Karpas-422 (cell line): ENCODE measurements at regions not wholly inside any gene's neighbourhood (a gene's known extent, or its start where the extent isn't known, plus 50 kb on each side); places are given as distances from the start of the nearest gene placed in this dataset.

Experiments
- DNase-seq: peaks from one replicate; pipeline ENCODE4 v3.0.0-alpha.2; 2015
- H2AFZ ChIP-seq: fragments of 200-600 bp; sonication (generic); 2 replicates; pipeline ENCODE4 v1.6.1; 2014; ENCODE audit warnings: antibody characterized with exemption, low read length, mixed read lengths
- H3K27ac ChIP-seq: fragments of 200-600 bp; sonication (generic); 2 replicates; pipeline ENCODE4 v1.5.1; 2014; ENCODE audit warnings: mild to moderate bottlenecking, low read length, moderate library complexity
- H3K27me3 ChIP-seq: fragments of 200-600 bp; sonication (generic); 2 replicates; pipeline ENCODE4 v1.6.1; 2014; ENCODE audit warnings: low read length, mixed read lengths
- H3K36me3 ChIP-seq: fragments of 200-600 bp; sonication (generic); 2 replicates; pipeline ENCODE4 v1.6.1; 2014; ENCODE audit warnings: low read length, mixed read lengths; ENCODE audit not compliant: insufficient read depth
- H3K4me1 ChIP-seq: fragments of 200-600 bp; sonication (generic); 2 replicates; pipeline ENCODE4 v1.6.1; 2014; ENCODE audit warnings: mild to moderate bottlenecking, low read length, mixed read lengths
- H3K4me2 ChIP-seq: fragments of 200-600 bp; sonication (generic); 2 replicates; pipeline ENCODE4 v1.6.1; 2014; ENCODE audit warnings: low read length, low read depth, mild to moderate bottlenecking; ENCODE audit not compliant: poor library complexity, severe bottlenecking
- H3K4me3 ChIP-seq: fragments of 200-600 bp; sonication (generic); 2 replicates; pipeline ENCODE4 v1.5.1; 2014; ENCODE audit warnings: mild to moderate bottlenecking, antibody characterized with exemption, low read length, mixed read lengths
- H3K79me2 ChIP-seq: fragments of 200-600 bp; sonication (generic); 2 replicates; pipeline ENCODE4 v1.6.1; 2014; ENCODE audit warnings: mild to moderate bottlenecking, low read length, mixed read lengths
- H3K9ac ChIP-seq: fragments of 200-600 bp; sonication (generic); 2 replicates; pipeline ENCODE4 v1.6.0; 2014; ENCODE audit warnings: low read length
- H3K9me2 ChIP-seq: fragments of 200-600 bp; sonication (generic), shearing (Covaris generic); replicated peaks from 2 replicates; pipeline ENCODE4 v1.6.0; 2014; ENCODE audit warnings: mild to moderate bottlenecking, low read length, moderate library complexity; ENCODE audit not compliant: insufficient read depth
- H3K9me3 ChIP-seq: fragments of 300-700, 200-600 bp; sonication (generic); 2 replicates; pipeline ENCODE4 v1.6.1; 2014; ENCODE audit warnings: low read length, mixed read lengths
- H4K20me1 ChIP-seq: fragments of 200-600 bp; sonication (generic); 2 replicates; pipeline ENCODE4 v1.6.1; 2014; ENCODE audit warnings: mild to moderate bottlenecking, antibody characterized with exemption, low read length, low read depth; ENCODE audit not compliant: insufficient read depth

- no peak overlapping the region for H3K27ac ChIP-seq
- H3K79me2 ChIP-seq = no peaks in the 10 kb centered on the region
- no peaks in the 10 kb centered on the region for H3K9me2 ChIP-seq
- DNase-seq = no peak
- no peak overlapping the region for H3K4me3 ChIP-seq
- H3K27me3 ChIP-seq = no peaks in the 10 kb centered on the region
- H3K4me1 ChIP-seq = no peaks in the 10 kb centered on the region
- H3K9ac ChIP-seq = no peak overlapping the region
- no peak overlapping the region for H3K4me2 ChIP-seq
- H4K20me1 ChIP-seq = no peaks in the 10 kb centered on the region
- H3K36me3 ChIP-seq = no peaks in the 10 kb centered on the region
- H3K9me3 ChIP-seq = no peaks in the 10 kb centered on the region; the same call in 1 of the 2 replicates
- H2AFZ ChIP-seq = no peak overlapping the region
These were observed 311.9 kb upstream of the ARGLU1 start for GRCh38 chr13:106879806-106880205.

GRCh38 chr13:106874323-106874722 lies 306.4 kb upstream of the ARGLU1 start:
- no peaks in the 10 kb centered on the region for H3K36me3 ChIP-seq
- H3K9ac ChIP-seq = no peak overlapping the region
- H3K27me3 ChIP-seq = no peaks in the 10 kb centered on the region
- no peak overlapping the region for H3K27ac ChIP-seq
- H3K4me1 ChIP-seq = no peaks in the 10 kb centered on the region
- no peak for DNase-seq
- no peak overlapping the region for H3K4me2 ChIP-seq
- no peaks in the 10 kb centered on the region; the same call in 1 of the 2 replicates for H3K9me2 ChIP-seq
- no peaks in the 10 kb centered on the region for H3K79me2 ChIP-seq
- H3K4me3 ChIP-seq = no peak overlapping the region
- H4K20me1 ChIP-seq = no peaks in the 10 kb centered on the region
- no peaks in the 10 kb centered on the region for H3K9me3 ChIP-seq
- H2AFZ ChIP-seq = no peak overlapping the region

- H3K4me3 ChIP-seq = no peak overlapping the region
- no peaks in the 10 kb centered on the region for H3K9me3 ChIP-seq
- no peaks in the 10 kb centered on the region; the same call in 1 of the 2 replicates for H3K9me2 ChIP-seq
- H3K79me2 ChIP-seq = no peaks in the 10 kb centered on the region
- no peaks in the 10 kb centered on the region for H3K4me1 ChIP-seq
- H3K9ac ChIP-seq = no peak overlapping the region
- no peaks in the 10 kb centered on the region for H4K20me1 ChIP-seq
- no peak overlapping the region for H2AFZ ChIP-seq
- no peaks in the 10 kb centered on the region for H3K27me3 ChIP-seq
- H3K27ac ChIP-seq = no peak overlapping the region
- DNase-seq = no peak
- H3K36me3 ChIP-seq = no peaks in the 10 kb centered on the region
- no peak overlapping the region for H3K4me2 ChIP-seq
These were observed 305.9 kb upstream of the ARGLU1 start for GRCh38 chr13:106873810-106874209.

GRCh38 chr13:106867249-106867648 lies 299.3 kb upstream of the ARGLU1 start:
- Histone ChIP-seq H3K4me2 (no peak overlapping the region), H3K4me1 (no peaks in the 10 kb centered on the region), H3K9me3 (peaks cover 2% of the 10 kb centered on the region), H3K79me2 (no peaks in the 10 kb centered on the region), H3K9ac (no peak overlapping the region), H3K9me2 (no peaks in the 10 kb centered on the region; the same call in 1 of the 2 replicates), H3K27me3 (no peaks in the 10 kb centered on the region), H3K4me3 (no peak overlapping the region), H4K20me1 (no peaks in the 10 kb centered on the region), H3K27ac (no peak overlapping the region), H3K36me3 (no peaks in the 10 kb centered on the region), H2AFZ (no peak overlapping the region)
- no peak for DNase-seq

- Histone ChIP-seq H3K4me3 (no peak overlapping the region), H3K9me2 (no peaks in the 10 kb centered on the region; the same call in 1 of the 2 replicates), H3K9ac (no peak overlapping the region), H3K27ac (no peak overlapping the region), H2AFZ (no peak overlapping the region), H3K9me3 (peaks cover 2% of the 10 kb centered on the region), H4K20me1 (no peaks in the 10 kb centered on the region), H3K4me2 (no peak overlapping the region), H3K27me3 (no peaks in the 10 kb centered on the region), H3K4me1 (no peaks in the 10 kb centered on the region), H3K36me3 (no peaks in the 10 kb centered on the region), H3K79me2 (no peaks in the 10 kb centered on the region)
- no peak for DNase-seq
These were observed 297.9 kb upstream of the ARGLU1 start for GRCh38 chr13:106865716-106866440.

GRCh38 chr13:106859533-106859904 lies 291.6 kb upstream of the ARGLU1 start:
- Histone ChIP-seq H3K4me3 (no peak overlapping the region), H3K9me3 (peaks cover 3% of the 10 kb centered on the region), H3K79me2 (no peaks in the 10 kb centered on the region), H3K9ac (no peak overlapping the region), H3K4me1 (no peaks in the 10 kb centered on the region), H3K36me3 (no peaks in the 10 kb centered on the region), H3K27ac (no peak overlapping the region), H4K20me1 (no peaks in the 10 kb centered on the region), H3K9me2 (no peaks in the 10 kb centered on the region; the same call in 1 of the 2 replicates), H2AFZ (no peak overlapping the region), H3K4me2 (no peak overlapping the region), H3K27me3 (no peaks in the 10 kb centered on the region)
- DNase-seq = no peak

GRCh38 chr13:106858903-106859532 lies 291.1 kb upstream of the ARGLU1 start:
- Histone ChIP-seq H2AFZ (no peak overlapping the region), H3K27me3 (no peaks in the 10 kb centered on the region), H3K4me2 (no peak overlapping the region)

GRCh38 chr13:106852436-106852835 lies 284.5 kb upstream of the ARGLU1 start:
- Histone ChIP-seq H3K9ac (no peak overlapping the region), H3K9me3 (no peaks in the 10 kb centered on the region), H3K79me2 (no peaks in the 10 kb centered on the region), H3K27me3 (no peaks in the 10 kb centered on the region), H3K4me1 (no peaks in the 10 kb centered on the region), H3K4me3 (no peak overlapping the region), H3K4me2 (no peak overlapping the region), H3K36me3 (no peaks in the 10 kb centered on the region), H3K9me2 (no peaks in the 10 kb centered on the region), H3K27ac (no peak overlapping the region), H2AFZ (no peak overlapping the region), H4K20me1 (no peaks in the 10 kb centered on the region)
- DNase-seq = no peak

More at GRCh38 chr13:106858903-106859532, 291.1 kb upstream of the ARGLU1 start:
- no peaks in the 10 kb centered on the region for H3K36me3 ChIP-seq
- no peak for DNase-seq
- H3K79me2 ChIP-seq = no peaks in the 10 kb centered on the region
- no peak overlapping the region for H3K9ac ChIP-seq
- H3K4me1 ChIP-seq = no peaks in the 10 kb centered on the region
- H4K20me1 ChIP-seq = no peaks in the 10 kb centered on the region
- H3K9me2 ChIP-seq = no peaks in the 10 kb centered on the region; the same call in 1 of the 2 replicates
- H3K9me3 ChIP-seq = peaks cover 3% of the 10 kb centered on the region
- no peak overlapping the region for H3K27ac ChIP-seq
- H3K4me3 ChIP-seq = no peak overlapping the region
